Neural cell (in vitro differentiated cells): ENCODE measurements at regions not wholly inside any gene's neighbourhood (a gene's known extent, or its start where the extent isn't known, plus 50 kb on each side); places are given as distances from the start of the nearest gene placed in this dataset.

Experiments used
- H2AFZ ChIP-seq: fragments of 200-600, 300-800 bp; sonication (generic), shearing (Covaris generic); 2 replicates; pipeline ENCODE4 v1.6.0; 2014; ENCODE audit warnings: low read depth, mild to moderate bottlenecking, antibody characterized with exemption, low read length, moderate library complexity
- H3F3A ChIP-seq: fragments of 200-600 bp; shearing (Covaris generic); 2 replicates; pipeline ENCODE4 v1.6.1; 2016; ENCODE audit warnings: mild to moderate bottlenecking, moderate library complexity, mixed read lengths, antibody characterized with exemption, low read length; ENCODE audit not compliant: insufficient read depth, poor library complexity, severe bottlenecking
- H3K27ac ChIP-seq: fragments of 200-600, 300-800 bp; sonication (generic), shearing (Covaris generic); 2 replicates; pipeline ENCODE4 v1.5.1; 2014; ENCODE audit warnings: mild to moderate bottlenecking, low read length, moderate library complexity
- H3K27me3 ChIP-seq: fragments of 300-800, 200-600 bp; sonication (generic), shearing (Covaris generic); 2 replicates; pipeline ENCODE4 v1.6.0; 2014; ENCODE audit warnings: mild to moderate bottlenecking, low read depth, low read length, moderate library complexity; ENCODE audit not compliant: insufficient read depth
- H3K36me3 ChIP-seq: fragments of 300-800, 200-600 bp; sonication (generic), shearing (Covaris generic); 2 replicates; pipeline ENCODE4 v1.5.1; 2014; ENCODE audit warnings: mild to moderate bottlenecking, antibody characterized with exemption, low read length, moderate library complexity; ENCODE audit not compliant: insufficient read depth
- H3K4me2 ChIP-seq: fragments of 300-800, 200-600 bp; sonication (generic), shearing (Covaris generic); 2 replicates; pipeline ENCODE4 v1.6.0; 2014; ENCODE audit warnings: mild to moderate bottlenecking, low read length
- H3K4me3 ChIP-seq: fragments of 300-800, 200-600 bp; sonication (generic), shearing (Covaris generic); 2 replicates; pipeline ENCODE4 v1.5.1; 2014; ENCODE audit warnings: mild to moderate bottlenecking, low read length, moderate library complexity
- H3K79me2 ChIP-seq: fragments of 200-600 bp; shearing (Covaris generic); replicated peaks from 2 replicates; pipeline ENCODE4 v1.6.0; 2014; ENCODE audit warnings: mild to moderate bottlenecking, low read length, moderate library complexity; ENCODE audit not compliant: insufficient read depth
- H3K9ac ChIP-seq: fragments of 300-800, 200-600 bp; sonication (generic), shearing (Covaris generic); 2 replicates; pipeline ENCODE4 v1.6.1; 2016; ENCODE audit warnings: mild to moderate bottlenecking, low read length, mixed read lengths
- H3K9me2 ChIP-seq: fragments of 200-600 bp; shearing (Covaris generic); 2 replicates; pipeline ENCODE4 v1.6.1; 2016; ENCODE audit warnings: mild to moderate bottlenecking, low read length, mixed read lengths; ENCODE audit not compliant: insufficient read depth
- H3K9me3 ChIP-seq: fragments of 200-600, 300-800 bp; sonication (generic), shearing (Covaris generic); 2 replicates; pipeline ENCODE4 v1.6.1; 2016; ENCODE audit warnings: mild to moderate bottlenecking, mixed run types, low read length, moderate library complexity, mixed read lengths
- H4K20me1 ChIP-seq: fragments of 200-600 bp; shearing (Covaris generic); 2 replicates; pipeline ENCODE4 v1.6.1; 2016; ENCODE audit warnings: mild to moderate bottlenecking, mixed run types; ENCODE audit not compliant: insufficient read depth
- EP300 ChIP-seq: fragments of 450-650 bp; conservative IDR thresholded peaks from 2 replicates; pipeline ENCODE4 v1.6.1; 2014; ENCODE audit warnings: antibody characterized with exemption, mild to moderate bottlenecking, moderate library complexity; ENCODE audit not compliant: poor library complexity, severe bottlenecking
- EZH2 ChIP-seq: fragments of 200-600, 300-800 bp; shearing (Covaris generic), sonication (generic); IDR thresholded peaks from 2 replicates; pipeline ENCODE4 v1.6.1; 2014; ENCODE audit warnings: antibody characterized with exemption, low read length, borderline replicate concordance, mild to moderate bottlenecking; ENCODE audit not compliant: insufficient read depth, poor library complexity, severe bottlenecking
- MXI1 ChIP-seq: fragments of 450-650 bp; conservative IDR thresholded peaks from 2 replicates; pipeline ENCODE4 v1.6.1; 2014; ENCODE audit warnings: antibody characterized with exemption, mild to moderate bottlenecking; ENCODE audit not compliant: poor library complexity, severe bottlenecking
- POLR2AphosphoS5 ChIP-seq: IDR thresholded peaks from 2 replicates; pipeline ENCODE4 v1.6.1; 2012
- RAD21 ChIP-seq: fragments of 450-650 bp; conservative IDR thresholded peaks from 2 replicates; pipeline ENCODE4 v1.6.1; 2014; ENCODE audit warnings: antibody characterized with exemption, mild to moderate bottlenecking, moderate library complexity
- SMC3 ChIP-seq: fragments of 450-650 bp; conservative IDR thresholded peaks from 2 replicates; pipeline ENCODE4 v1.6.1; 2014; ENCODE audit warnings: antibody characterized with exemption, mild to moderate bottlenecking, moderate library complexity; ENCODE audit not compliant: poor library complexity
- TAF1 ChIP-seq: IDR thresholded peaks from 2 replicates; pipeline ENCODE4 v1.6.1; 2012; ENCODE audit warnings: low read depth
- TF ChIP-seq, protein P1 (sequence below): fragments of 450-650 bp; IDR thresholded peaks from 2 replicates; pipeline ENCODE4 v1.5.1; 2014; ENCODE audit warnings: antibody characterized with exemption, mild to moderate bottlenecking, moderate library complexity; ENCODE audit not compliant: poor library complexity, severe bottlenecking
- TF ChIP-seq, protein P2 (sequence below): IDR thresholded peaks from 2 replicates; pipeline ENCODE4 v1.6.1; 2012; ENCODE audit warnings: borderline replicate concordance

DNA sequence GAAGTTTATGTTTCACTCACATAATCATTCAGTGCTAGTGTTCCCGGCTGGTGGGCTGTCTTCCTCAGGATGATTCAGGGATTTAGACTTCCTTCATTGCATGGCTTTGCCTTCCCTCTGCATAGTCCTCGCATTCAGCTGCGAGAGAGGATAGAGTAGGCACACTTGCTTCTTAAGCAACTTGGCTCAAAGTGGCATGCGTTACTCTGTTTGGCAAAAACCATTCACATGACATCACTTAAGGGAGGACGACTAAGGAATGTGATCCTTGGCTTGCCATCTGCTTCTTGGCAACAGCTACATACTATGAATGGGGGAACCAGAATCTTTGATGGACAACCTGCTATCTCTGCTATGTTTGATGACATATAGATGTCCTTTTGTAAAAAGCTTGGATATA is 359.3 kb downstream of the TDRD3 start:
- H4K20me1 ChIP-seq, result no peaks in the 10 kb centered on the region
- H3K27ac ChIP-seq, result peak overlapping the region; percentile 34
- H2AFZ ChIP-seq, result no peak overlapping the region
- no peaks in the 10 kb centered on the region for H3K79me2 ChIP-seq
- H3K4me3 ChIP-seq, result no peak overlapping the region
- H3F3A ChIP-seq, result no peaks in the 10 kb centered on the region
- H3K9me3 ChIP-seq, result no peaks in the 10 kb centered on the region
- no peaks in the 10 kb centered on the region for H3K36me3 ChIP-seq
- H3K9me2 ChIP-seq, result no peaks in the 10 kb centered on the region
- TF ChIP-seq, protein P1, sequence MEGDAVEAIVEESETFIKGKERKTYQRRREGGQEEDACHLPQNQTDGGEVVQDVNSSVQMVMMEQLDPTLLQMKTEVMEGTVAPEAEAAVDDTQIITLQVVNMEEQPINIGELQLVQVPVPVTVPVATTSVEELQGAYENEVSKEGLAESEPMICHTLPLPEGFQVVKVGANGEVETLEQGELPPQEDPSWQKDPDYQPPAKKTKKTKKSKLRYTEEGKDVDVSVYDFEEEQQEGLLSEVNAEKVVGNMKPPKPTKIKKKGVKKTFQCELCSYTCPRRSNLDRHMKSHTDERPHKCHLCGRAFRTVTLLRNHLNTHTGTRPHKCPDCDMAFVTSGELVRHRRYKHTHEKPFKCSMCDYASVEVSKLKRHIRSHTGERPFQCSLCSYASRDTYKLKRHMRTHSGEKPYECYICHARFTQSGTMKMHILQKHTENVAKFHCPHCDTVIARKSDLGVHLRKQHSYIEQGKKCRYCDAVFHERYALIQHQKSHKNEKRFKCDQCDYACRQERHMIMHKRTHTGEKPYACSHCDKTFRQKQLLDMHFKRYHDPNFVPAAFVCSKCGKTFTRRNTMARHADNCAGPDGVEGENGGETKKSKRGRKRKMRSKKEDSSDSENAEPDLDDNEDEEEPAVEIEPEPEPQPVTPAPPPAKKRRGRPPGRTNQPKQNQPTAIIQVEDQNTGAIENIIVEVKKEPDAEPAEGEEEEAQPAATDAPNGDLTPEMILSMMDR, result no peak
- TF ChIP-seq MXI1, result no peak
- no peak overlapping the region for H3K4me2 ChIP-seq
- no peak overlapping the region for H3K9ac ChIP-seq
- no peaks in the 10 kb centered on the region for H3K27me3 ChIP-seq

DNA sequence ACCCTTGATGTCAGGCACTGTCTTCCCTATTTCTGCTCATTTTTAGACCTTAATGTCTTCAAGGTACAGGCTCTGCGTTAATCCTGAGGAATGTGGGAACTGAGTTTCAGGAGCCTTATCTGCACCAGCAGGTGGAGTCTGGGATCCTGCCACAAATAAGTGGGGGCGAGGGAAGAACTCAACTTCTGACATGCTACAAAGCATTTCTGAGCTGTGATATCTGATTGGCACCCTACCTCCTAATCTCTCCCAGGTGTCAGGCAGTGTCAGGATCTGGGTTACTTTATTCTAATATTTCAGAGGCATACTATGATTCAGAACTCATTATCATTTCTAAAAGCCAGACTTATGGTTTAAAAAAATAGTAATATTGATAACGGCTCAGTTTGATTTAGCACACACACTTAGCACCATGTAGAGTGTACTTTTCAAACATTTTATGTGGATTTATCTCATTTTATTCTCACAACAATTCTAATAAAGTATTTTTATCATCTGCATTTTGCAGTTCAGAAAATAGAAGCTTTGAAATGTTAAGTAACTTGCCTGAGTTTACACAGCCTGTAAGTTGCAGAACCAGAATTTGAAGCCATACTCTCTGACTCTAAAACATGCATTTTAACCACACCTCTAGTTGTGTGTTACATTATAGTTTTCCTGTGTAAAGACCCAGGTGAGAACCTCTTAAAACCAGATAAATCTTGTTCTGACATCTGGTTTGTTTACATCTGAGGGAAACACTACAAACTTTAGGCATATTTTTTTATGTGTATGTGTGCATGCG is 358.6 kb downstream of the TDRD3 start:
- H2AFZ ChIP-seq, result no peak overlapping the region
- H4K20me1 ChIP-seq, result no peaks in the 10 kb centered on the region
- H3K27ac ChIP-seq, result peak overlapping the region; percentile 34
- no peaks in the 10 kb centered on the region for H3K9me2 ChIP-seq
- H3K9ac ChIP-seq, result no peak overlapping the region
- no peak overlapping the region for H3K4me2 ChIP-seq
- no peaks in the 10 kb centered on the region for H3K27me3 ChIP-seq
- no peak overlapping the region for H3K4me3 ChIP-seq
- no peaks in the 10 kb centered on the region for H3K36me3 ChIP-seq
- no peaks in the 10 kb centered on the region for H3F3A ChIP-seq
- no peaks in the 10 kb centered on the region for H3K9me3 ChIP-seq
- peak; percentile 73 for TF ChIP-seq SMC3
- TF ChIP-seq, protein P1, result peak; percentile 68
- peak; percentile 86 for TF ChIP-seq EP300
- TF ChIP-seq, protein P2, sequence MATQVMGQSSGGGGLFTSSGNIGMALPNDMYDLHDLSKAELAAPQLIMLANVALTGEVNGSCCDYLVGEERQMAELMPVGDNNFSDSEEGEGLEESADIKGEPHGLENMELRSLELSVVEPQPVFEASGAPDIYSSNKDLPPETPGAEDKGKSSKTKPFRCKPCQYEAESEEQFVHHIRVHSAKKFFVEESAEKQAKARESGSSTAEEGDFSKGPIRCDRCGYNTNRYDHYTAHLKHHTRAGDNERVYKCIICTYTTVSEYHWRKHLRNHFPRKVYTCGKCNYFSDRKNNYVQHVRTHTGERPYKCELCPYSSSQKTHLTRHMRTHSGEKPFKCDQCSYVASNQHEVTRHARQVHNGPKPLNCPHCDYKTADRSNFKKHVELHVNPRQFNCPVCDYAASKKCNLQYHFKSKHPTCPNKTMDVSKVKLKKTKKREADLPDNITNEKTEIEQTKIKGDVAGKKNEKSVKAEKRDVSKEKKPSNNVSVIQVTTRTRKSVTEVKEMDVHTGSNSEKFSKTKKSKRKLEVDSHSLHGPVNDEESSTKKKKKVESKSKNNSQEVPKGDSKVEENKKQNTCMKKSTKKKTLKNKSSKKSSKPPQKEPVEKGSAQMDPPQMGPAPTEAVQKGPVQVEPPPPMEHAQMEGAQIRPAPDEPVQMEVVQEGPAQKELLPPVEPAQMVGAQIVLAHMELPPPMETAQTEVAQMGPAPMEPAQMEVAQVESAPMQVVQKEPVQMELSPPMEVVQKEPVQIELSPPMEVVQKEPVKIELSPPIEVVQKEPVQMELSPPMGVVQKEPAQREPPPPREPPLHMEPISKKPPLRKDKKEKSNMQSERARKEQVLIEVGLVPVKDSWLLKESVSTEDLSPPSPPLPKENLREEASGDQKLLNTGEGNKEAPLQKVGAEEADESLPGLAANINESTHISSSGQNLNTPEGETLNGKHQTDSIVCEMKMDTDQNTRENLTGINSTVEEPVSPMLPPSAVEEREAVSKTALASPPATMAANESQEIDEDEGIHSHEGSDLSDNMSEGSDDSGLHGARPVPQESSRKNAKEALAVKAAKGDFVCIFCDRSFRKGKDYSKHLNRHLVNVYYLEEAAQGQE, result no peak
- TF ChIP-seq EZH2, result no peak
- no peak for TF ChIP-seq MXI1
- TF ChIP-seq TAF1, result no peak
- peak; percentile 72 for TF ChIP-seq RAD21
- TF ChIP-seq POLR2AphosphoS5, result peak; percentile 25
- no peaks in the 10 kb centered on the region for H3K79me2 ChIP-seq
